SK-N-SH (cell line): ENCODE measurements at regions not wholly inside any gene's neighbourhood (a gene's known extent, or its start where the extent isn't known, plus 50 kb on each side); places are given as distances from the start of the nearest gene placed in this dataset.

Source experiments
- CTCF ChIA-PET: fragments of 300-600, 350-600 bp; formaldehyde crosslinking; extraction: SDS; loops from one replicate; lab custom pipeline; 2021; lab: Yijun Ruan, JAX
- POLR2A ChIA-PET: fragments of 350-600 bp; sonication (Branson Sonifier 250); formaldehyde crosslinking; extraction: SDS; loops from one replicate; lab custom pipeline; 2020; ENCODE audit warnings: antibody characterized with exemption, inconsistent platforms; lab: Yijun Ruan, JAX
- DNase-seq: peaks from one replicate; pipeline ENCODE4 v3.0.0; 2012
- H2AFZ ChIP-seq: fragments of 200-600 bp; sonication (generic); 2 replicates; pipeline ENCODE4 v1.8.1; 2016; ENCODE audit warnings: antibody characterized with exemption, mild to moderate bottlenecking, low read depth
- H3F3A ChIP-seq: fragments of 200-600 bp; sonication (generic); replicated peaks from 2 replicates; pipeline ENCODE3; 2016; ENCODE audit warnings: antibody characterized with exemption, mild to moderate bottlenecking; ENCODE audit not compliant: insufficient read depth
- H3K27ac ChIP-seq, 2 experiments: fragments of 200-500 bp in 1 of 2; fragments of 200-600 bp in 1 of 2; sonication (Bioruptor generic) in 1 of 2; sonication (generic), shearing (Covaris generic) in 1 of 2; 2 replicates each; pipeline versions ENCODE4 v1.5.1 to v1.6.1; 2014 to 2016; ENCODE audit warnings: low read depth in 2 of 2, inconsistent platforms in 1 of 2, low read length in 1 of 2, mild to moderate bottlenecking in 1 of 2, mixed read lengths in 1 of 2
- H3K27me3 ChIP-seq: fragments of 200-600 bp; sonication (generic), shearing (Covaris generic); 2 replicates; pipeline ENCODE4 v1.6.1; 2016; ENCODE audit warnings: mixed run types; ENCODE audit not compliant: insufficient read depth
- H3K36me3 ChIP-seq, 2 experiments: fragments of 200-500 bp in 1 of 2; fragments of 200-600 bp in 1 of 2; sonication (Bioruptor generic) in 1 of 2; sonication (generic) in 1 of 2; replicated peaks in 1 of 2; 2 replicates each; pipeline versions ENCODE3 to v1.5.1; 2014 to 2016; ENCODE audit warnings: low read length in 1 of 2, mild to moderate bottlenecking in 1 of 2; ENCODE audit not compliant: insufficient read depth in 2 of 2, control insufficient read depth in 1 of 2
- H3K4me1 ChIP-seq, 2 experiments: fragments of 200-500 bp in 1 of 2; fragments of 200-600 bp in 1 of 2; sonication (Bioruptor generic) in 1 of 2; sonication (generic), shearing (Covaris generic) in 1 of 2; 2 replicates each; pipeline versions ENCODE4 v1.5.1 to v1.6.1; 2014 to 2016; ENCODE audit warnings: low read depth in 1 of 2, low read length in 1 of 2, mixed run types in 1 of 2; ENCODE audit not compliant: insufficient read depth in 2 of 2, control insufficient read depth in 1 of 2
- H3K4me2 ChIP-seq: fragments of 200-600 bp; sonication (generic), shearing (Covaris generic); 2 replicates; pipeline ENCODE4 v1.6.1; 2017; ENCODE audit warnings: mixed run types
- H3K4me3 ChIP-seq, 2 experiments: fragments of 200-500 bp in 1 of 2; fragments of 200-600 bp in 1 of 2; sonication (Bioruptor generic) in 1 of 2; sonication (generic), shearing (Covaris generic) in 1 of 2; 2 replicates each; pipeline versions ENCODE4 v1.5.1 to v1.8.1; 2014 to 2016; ENCODE audit warnings: low read depth in 2 of 2, inconsistent platforms in 1 of 2, low read length in 1 of 2, mild to moderate bottlenecking in 1 of 2, mixed read lengths in 1 of 2, moderate library complexity in 1 of 2
- H3K79me2 ChIP-seq: fragments of 200-600 bp; sonication (generic); 2 replicates; pipeline ENCODE4 v1.8.1; 2017; ENCODE audit warnings: mild to moderate bottlenecking; ENCODE audit not compliant: insufficient read depth
- H3K9ac ChIP-seq: fragments of 200-600 bp; sonication (generic); 2 replicates; pipeline ENCODE4 v1.6.1; 2017; ENCODE audit warnings: mixed run types
- H3K9me2 ChIP-seq: fragments of 200-600 bp; sonication (generic); 2 replicates; pipeline ENCODE4 v1.6.1; 2017; ENCODE audit warnings: mixed run types
- H3K9me3 ChIP-seq: fragments of 200-600 bp; sonication (generic); 2 replicates; pipeline ENCODE4 v1.6.1; 2017; ENCODE audit warnings: mixed run types, mild to moderate bottlenecking, moderate library complexity
- H4K20me1 ChIP-seq: fragments of 200-600 bp; sonication (generic); 2 replicates; pipeline ENCODE4 v1.6.1; 2017; ENCODE audit warnings: mild to moderate bottlenecking, mixed run types; ENCODE audit not compliant: insufficient read depth
- CTCF ChIP-seq: fragments of 200-600 bp; sonication (generic); IDR thresholded peaks from 2 replicates; pipeline ENCODE4 v1.6.1; 2017; ENCODE audit warnings: antibody characterized with exemption, mild to moderate bottlenecking, moderate library complexity
- IRF3 ChIP-seq: fragments of 150-350 bp; IDR thresholded peaks from 2 replicates; pipeline ENCODE4 v1.6.1; 2016; ENCODE audit warnings: mild to moderate bottlenecking, low read depth, low read length
- NRF1 ChIP-seq: IDR thresholded peaks from 2 replicates; pipeline ENCODE4 v1.6.1; 2012; ENCODE audit warnings: low read depth, mild to moderate bottlenecking, low read length
- RAD21 ChIP-seq: IDR thresholded peaks from 2 replicates; pipeline ENCODE4 v1.6.1; 2012; ENCODE audit warnings: mild to moderate bottlenecking, low read length
- REST ChIP-seq: IDR thresholded peaks from 2 replicates; pipeline ENCODE4 v1.6.1; 2012; ENCODE audit warnings: mild to moderate bottlenecking, low read depth, low read length, moderate library complexity
- RFX5 ChIP-seq: IDR thresholded peaks from 2 replicates; pipeline ENCODE4 v1.6.1; 2012; ENCODE audit warnings: mild to moderate bottlenecking, improper control_type of control experiment, low read length
- RXRA ChIP-seq: IDR thresholded peaks from 2 replicates; pipeline ENCODE4 v1.4.0; 2012; ENCODE audit warnings: low read depth, mild to moderate bottlenecking, borderline replicate concordance
- USF1 ChIP-seq: IDR thresholded peaks from 2 replicates; pipeline ENCODE4 v1.4.0; 2012; ENCODE audit warnings: low read depth, borderline replicate concordance
- USF2 ChIP-seq: fragments of 150-350 bp; IDR thresholded peaks from 2 replicates; pipeline ENCODE4 v1.6.1; 2017; ENCODE audit warnings: antibody characterized with exemption, low read length, low read depth, borderline replicate concordance
- WGBS: methylation state at CpG from one replicate; pipeline ENCODE4 v1.1.6; 2017; ENCODE audit warnings: low lambda C conversion rate; 5-methylcytosine and 5-hydroxymethylcytosine counted together

- Histone ChIP-seq H3K9me2 (no peaks in the 10 kb centered on the region), H3K79me2 (no peaks in the 10 kb centered on the region), H3K9ac (no peak overlapping the region), H3K9me3 (no peaks in the 10 kb centered on the region), H3K27ac (no peak overlapping the region), H3K36me3 (no peaks in the 10 kb centered on the region), H3K27me3 (no peaks in the 10 kb centered on the region), H3K4me2 (no peak overlapping the region)
- TF ChIP-seq USF1: no peak
- TF ChIP-seq USF2: no peak
- no peak for TF ChIP-seq IRF3
- no peak for TF ChIP-seq NRF1
- no peak for TF ChIP-seq RXRA
- TF ChIP-seq REST: no peak
- TF ChIP-seq CTCF: no peak
- TF ChIP-seq RFX5: no peak
- TF ChIP-seq RAD21: no peak
- TF ChIP-seq, all 33 proteins: peak for 0
- H3K4me3 ChIP-seq: no peak overlapping the region
- WGBS: 79% methylated on average over 4 of the region's 4 CpGs
- no peaks in the 10 kb centered on the region for H3K4me1 ChIP-seq
- H2AFZ ChIP-seq: no peak overlapping the region
- DNase-seq: no peak
- ChIA-PET CTCF (interaction anchor here (0.7 to 1.1 kb wide), 3 partner anchors 20 to 230 kb away, joined by 3 read pairs; no protein-coding TSS in a partner anchor), POLR2A (no interaction called here)
- no peaks in the 10 kb centered on the region for H4K20me1 ChIP-seq
- H3F3A ChIP-seq: no peaks in the 10 kb centered on the region
These were observed 205.6 kb upstream of the HAND2 start for GRCh38 chr4:173735585-173735984.
